ENCODE measurements at regions not wholly inside any gene's neighbourhood (a gene's known extent, or its start where the extent isn't known, plus 50 kb on each side); places are given as distances from the start of the nearest gene placed in this dataset.

- no peak for TF ChIP-seq USF2 (IDR thresholded peaks at IDR 0.05; ENCODE audit: low read length)
- no peak for TF ChIP-seq TEAD4 (IDR thresholded peaks at IDR 0.05; ENCODE audit: low read depth, low read length)
- no peak for TF ChIP-seq BACH1 (IDR thresholded peaks at IDR 0.05; ENCODE audit: low read length)
- TF ChIP-seq SUZ12 (IDR thresholded peaks at IDR 0.05; ENCODE audit: low read length), result no peak
- no peak for TF ChIP-seq EZH2 (IDR thresholded peaks at IDR 0.05; ENCODE audit: low read depth, low read length, severe bottlenecking)
- no peak for TF ChIP-seq CREB1 (IDR thresholded peaks at IDR 0.05)
- no peak for TF ChIP-seq TBP (IDR thresholded peaks at IDR 0.05; ENCODE audit: low read depth, low read length)
- no peak for TF ChIP-seq SP2 (IDR thresholded peaks at IDR 0.05; ENCODE audit: low read length)
These were observed 77.4 kb downstream of the INHBB start (continued) for GRCh38 chr2:120423167-120423943.
